Activated CD4-positive, alpha-beta T cell treated with anti-CD3 and anti-CD28 coated beads, Interleukin-2, Interleukin-6, amounts not matched to agents 100 ng/mL and 50 ng/mL, durations not matched to agents 16 hours and 8 hours (primary cell): ENCODE measurements at regions not wholly inside any gene's neighbourhood (a gene's known extent, or its start where the extent isn't known, plus 50 kb on each side); places are given as distances from the start of the nearest gene placed in this dataset.

ENCODE experiments used
- DNase-seq: peaks from one replicate; pipeline ENCODE4 v3.0.0-alpha.2; 2020

DNA sequence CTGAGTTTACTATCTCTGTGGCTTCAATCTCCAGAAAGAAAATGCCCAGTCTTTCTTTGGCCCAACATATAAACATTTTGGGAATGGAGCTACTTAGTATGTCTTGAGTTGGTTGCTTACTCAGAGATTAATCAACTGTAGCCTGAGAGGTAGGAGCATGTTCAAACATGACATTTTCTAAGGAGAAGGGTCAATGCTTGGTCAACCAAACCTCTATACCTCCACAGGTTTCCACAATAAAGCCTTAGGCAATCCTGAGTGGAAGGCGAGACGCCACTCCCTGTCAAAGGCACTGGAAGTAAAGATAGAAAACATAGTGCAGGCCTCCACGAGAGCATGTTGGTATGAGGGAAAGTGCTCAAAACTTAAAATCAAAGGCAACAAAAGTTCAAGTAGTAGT lies 411.4 kb downstream of the KCTD16 start:
- no peak for DNase-seq

DNA sequence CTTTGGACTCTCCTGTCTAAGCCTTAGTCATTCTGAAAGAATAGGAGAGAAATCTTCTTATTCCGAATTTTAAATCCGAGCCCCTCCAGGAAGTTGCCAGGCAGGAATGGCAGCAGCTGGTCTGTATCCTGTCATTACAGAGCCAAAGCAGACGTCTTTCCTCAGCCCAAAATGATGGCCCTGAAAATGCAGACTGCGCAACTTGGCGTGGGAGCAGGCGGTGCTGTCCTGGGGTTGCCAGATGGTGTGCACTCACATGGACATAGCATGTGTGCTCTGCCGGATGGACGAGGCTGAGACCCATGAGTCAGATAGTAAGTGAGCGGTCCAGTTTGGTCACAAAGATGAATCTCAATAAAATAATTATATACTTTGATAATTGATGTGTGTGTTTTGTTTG lies 410.4 kb downstream of the KCTD16 start:
- no peak for DNase-seq

DNA sequence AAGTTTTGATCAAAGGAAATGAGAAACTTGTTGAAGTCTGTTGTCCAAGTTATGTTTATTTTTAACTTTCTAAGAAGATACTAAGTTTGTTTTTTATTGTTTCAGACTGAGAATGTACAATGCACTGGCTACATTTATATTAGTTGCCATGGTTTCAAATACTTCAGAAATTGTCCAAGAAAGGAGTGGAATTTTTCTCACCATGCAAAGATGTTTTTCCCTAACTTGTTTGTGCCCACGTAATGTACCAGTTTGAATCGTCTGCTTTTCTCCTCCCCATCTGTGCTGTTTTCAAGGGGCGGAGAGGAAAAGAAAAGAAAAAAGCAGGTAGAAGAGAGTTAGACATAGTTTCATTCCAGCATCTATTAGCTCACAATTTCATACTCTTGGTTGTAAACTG lies 407.0 kb downstream of the KCTD16 start:
- DNase-seq, result no peak

DNA sequence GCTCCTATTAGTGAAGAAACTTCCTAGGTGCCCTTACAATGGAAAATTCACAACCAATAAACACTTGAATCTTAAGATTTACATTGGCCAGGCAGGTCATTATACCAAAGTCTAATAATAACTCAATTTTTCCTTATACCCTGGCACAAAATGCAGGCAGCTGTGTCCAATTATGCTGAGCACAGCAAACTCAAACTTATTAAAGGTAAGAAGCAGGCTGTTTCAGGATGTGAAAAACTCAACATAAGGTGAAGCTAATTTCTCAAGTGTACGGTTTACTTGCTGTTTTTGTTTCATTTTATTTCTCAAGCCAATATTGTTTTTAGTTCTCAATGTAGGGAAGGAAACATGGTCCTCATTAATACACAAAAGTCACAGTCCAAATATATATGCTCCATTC lies 405.1 kb downstream of the KCTD16 start:
- no peak for DNase-seq

DNA sequence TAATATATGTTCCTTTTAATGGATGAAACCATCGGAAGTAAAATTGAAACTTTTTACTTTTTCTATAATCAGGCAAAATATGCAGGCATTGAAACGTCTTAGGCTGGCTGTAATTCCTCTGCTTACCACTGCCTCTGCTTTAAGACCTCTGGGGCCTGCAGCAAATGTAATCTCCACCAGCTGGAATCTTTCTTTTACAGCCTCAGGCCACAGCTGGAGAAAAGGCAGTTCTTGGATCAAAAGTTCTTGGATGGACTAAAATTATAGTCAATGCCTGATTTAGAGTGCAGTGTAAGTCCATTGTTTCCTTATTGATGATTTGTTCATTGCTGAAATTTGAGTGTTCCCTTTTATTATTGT lies 396.7 kb downstream of the KCTD16 start:
- no peak for DNase-seq

DNA sequence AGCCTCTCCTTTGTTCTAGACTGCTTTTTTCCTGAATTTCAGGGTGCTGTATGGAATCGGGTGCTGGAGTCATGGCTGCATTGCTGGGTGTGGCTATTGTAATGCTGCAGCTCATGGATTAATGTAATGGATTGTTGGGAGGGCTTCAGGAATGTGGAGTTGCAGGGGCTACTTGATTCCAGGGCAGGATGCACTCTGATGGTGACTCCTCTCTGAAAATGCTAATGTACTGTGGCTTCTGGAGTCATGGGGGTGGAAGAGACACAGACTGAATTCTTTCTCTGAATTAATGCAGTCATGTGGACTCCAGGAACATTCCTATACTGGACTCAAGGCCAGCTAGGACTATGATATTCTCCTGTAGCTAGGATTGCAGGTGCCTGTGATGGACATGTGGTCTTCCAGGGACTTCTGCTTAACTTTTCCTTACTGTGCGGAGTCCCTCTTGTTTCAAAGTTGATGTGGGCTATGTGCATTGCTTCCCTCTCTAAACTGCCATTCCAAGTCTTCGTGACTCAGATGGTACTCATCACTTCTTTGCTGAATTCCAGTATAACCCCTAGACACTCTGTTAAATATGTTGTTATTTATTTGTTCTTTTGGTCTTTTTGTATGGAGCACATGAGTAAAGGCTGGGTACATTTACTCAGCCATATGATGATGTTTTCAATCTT lies 396.2 kb downstream of the KCTD16 start:
- no peak for DNase-seq

DNA sequence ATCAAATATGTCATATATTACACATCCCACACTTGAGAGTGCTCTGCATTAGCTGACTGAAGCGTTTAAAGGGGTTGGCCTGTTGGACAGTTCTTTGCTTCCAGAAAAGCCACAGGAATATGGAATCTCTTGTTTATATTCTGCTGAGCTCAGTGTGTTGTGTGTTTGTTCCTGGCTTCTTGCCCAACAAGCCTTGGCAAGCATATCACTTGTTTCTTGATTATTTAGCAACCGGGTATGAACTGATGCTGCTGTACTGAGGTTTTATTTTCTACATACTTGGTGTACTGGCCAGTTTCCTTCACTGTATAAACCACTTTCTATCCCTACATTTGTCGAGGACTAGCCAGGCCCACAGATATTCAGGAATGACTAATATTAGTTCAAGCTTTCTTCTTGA lies 378.9 kb downstream of the KCTD16 start:
- DNase-seq, result no peak

DNA sequence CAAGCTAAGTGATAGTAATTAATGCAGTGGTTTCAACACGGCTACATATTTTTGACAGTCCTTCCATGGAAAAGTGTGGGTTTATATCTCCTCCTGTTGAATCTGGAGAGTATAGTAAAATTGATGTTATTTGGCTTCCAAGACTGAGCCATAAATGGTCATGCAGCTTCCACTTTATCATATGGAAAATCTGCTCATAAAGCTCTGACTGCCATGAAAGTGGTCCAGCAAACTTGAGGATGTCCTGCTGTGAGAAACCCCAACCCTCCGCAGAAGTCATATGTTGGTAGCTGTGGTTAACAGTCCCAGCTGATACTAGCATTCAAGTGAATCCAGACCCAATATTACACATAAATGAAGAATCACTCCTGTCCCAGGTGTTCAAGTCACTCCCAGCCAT lies 378.3 kb downstream of the KCTD16 start:
- no peak for DNase-seq

DNA sequence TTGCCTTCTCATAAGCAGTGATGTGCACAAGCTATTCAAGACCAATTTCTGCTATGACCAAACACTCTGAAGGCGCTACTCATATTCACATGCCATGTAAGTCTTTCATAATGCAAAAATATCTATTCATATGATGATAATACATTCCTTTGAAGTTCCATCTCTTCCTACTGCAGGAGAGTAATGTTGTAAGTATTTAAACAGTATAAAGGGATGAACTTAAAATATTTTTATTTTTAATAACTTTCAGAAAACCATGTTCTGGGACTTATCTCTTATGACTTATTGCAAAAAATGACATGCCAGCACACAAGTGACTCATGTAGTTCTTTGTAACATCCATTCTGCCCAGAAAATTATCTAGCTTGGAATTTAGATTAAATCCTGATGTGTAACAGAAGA lies 376.4 kb downstream of the KCTD16 start:
- DNase-seq, result no peak

DNA sequence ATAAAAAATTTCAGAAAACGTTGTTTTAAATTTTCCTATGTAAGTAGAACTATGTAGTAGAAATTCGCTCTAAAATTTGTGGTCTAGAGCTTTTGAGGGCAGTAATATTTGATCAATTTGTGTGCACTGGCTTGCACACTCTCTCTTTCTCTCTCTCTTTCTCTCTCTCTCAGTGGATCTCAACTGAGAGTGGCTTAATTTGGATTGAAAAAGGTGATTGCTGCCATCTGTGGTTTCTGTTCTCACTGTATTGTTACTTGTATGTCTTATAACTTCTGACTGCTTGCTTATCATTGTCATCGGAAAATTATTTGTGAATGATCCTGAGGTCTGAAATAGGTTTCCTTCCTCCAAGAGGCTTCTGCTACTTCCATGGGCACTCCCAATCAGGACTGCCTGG lies 368.2 kb downstream of the KCTD16 start:
- DNase-seq, result no peak
